Activated CD4-positive, alpha-beta memory T cell treated with anti-CD3 and anti-CD28 coated beads, Interleukin-2, amount 10 ng/mL, durations not matched to agents 7 days and 5 days (primary cell): ENCODE measurements at regions not wholly inside any gene's neighbourhood (a gene's known extent, or its start where the extent isn't known, plus 50 kb on each side); places are given as distances from the start of the nearest gene placed in this dataset.

Experiments used
- CTCF ChIA-PET: fragments of 350-600 bp; sonication (Branson Sonifier 250); formaldehyde crosslinking; loops from one replicate; lab custom pipeline; 2021; ENCODE audit warnings: antibody characterized with exemption, inconsistent platforms; lab: Charles Lee
- POLR2A ChIA-PET: fragments of 350-600 bp; sonication (Branson Sonifier 250); formaldehyde crosslinking; loops from one replicate; lab custom pipeline; 2021; ENCODE audit warnings: antibody characterized with exemption; lab: Charles Lee
- DNase-seq: peaks from one replicate; pipeline ENCODE4 v3.0.0-alpha.2; 2020
- H3K27ac Mint-ChIP-seq: one replicate; pipeline ENCODE4 v1.8.0; 2021; ENCODE audit warnings: mild to moderate bottlenecking, mixed read lengths
- H3K27me3 Mint-ChIP-seq: one replicate; pipeline ENCODE4 v1.8.0; 2021; ENCODE audit warnings: mixed read lengths
- H3K36me3 Mint-ChIP-seq: one replicate; pipeline ENCODE4 v1.8.0; 2021; ENCODE audit warnings: low read depth, mixed read lengths
- H3K4me1 Mint-ChIP-seq: one replicate; pipeline ENCODE4 v1.8.0; 2021; ENCODE audit warnings: mixed read lengths
- H3K4me3 Mint-ChIP-seq: one replicate; pipeline ENCODE4 v1.8.0; 2021; ENCODE audit warnings: mild to moderate bottlenecking, mixed read lengths
- H3K9me3 Mint-ChIP-seq: one replicate; pipeline ENCODE4 v1.8.0; 2021; ENCODE audit warnings: mixed read lengths

- no peaks in the 10 kb centered on the region for H3K4me1 Mint-ChIP-seq
- ChIA-PET CTCF (no interaction called here), POLR2A (no interaction called here)
- H3K27me3 Mint-ChIP-seq: no peaks in the 10 kb centered on the region
- no peak overlapping the region for H3K27ac Mint-ChIP-seq
- DNase-seq: no peak
- H3K36me3 Mint-ChIP-seq: no peaks in the 10 kb centered on the region
- H3K9me3 Mint-ChIP-seq: peaks cover 6% of the 10 kb centered on the region
- H3K4me3 Mint-ChIP-seq: no peak overlapping the region
Observed at GRCh38 chr18:7459851-7460770, 107.0 kb upstream of the PTPRM start.

DNA sequence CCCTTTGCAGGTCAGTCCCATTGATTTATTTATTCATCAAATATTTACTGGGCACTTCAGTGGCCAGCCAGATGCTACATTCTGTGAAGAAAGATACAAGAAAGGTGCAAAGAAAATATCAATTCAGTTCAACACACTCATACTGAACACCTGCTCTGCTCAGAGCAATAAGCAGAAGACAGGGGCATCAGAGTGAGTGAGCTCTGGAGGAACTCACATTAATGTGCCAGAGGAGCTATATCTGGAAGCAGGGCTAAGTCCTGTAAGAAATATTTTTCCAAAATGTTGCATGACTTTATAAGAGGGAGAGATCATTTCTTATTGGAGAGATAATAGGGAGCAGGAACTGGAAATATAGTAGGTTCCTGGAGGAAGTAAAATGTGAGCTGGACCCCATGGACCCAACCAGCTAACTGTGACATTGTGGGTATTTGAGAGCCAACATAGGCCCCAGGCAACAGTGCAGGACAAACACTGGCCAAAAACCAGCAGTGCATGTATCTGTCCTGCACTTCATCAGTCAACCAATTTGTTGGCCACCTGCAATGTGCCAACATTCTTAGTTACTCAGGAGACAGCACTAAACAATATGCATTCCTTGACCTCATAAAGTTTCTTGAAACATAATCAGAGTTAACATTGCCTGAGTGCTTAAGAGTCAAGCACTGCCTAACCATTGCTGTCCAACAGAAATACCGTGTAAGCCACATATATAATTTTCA is 102.7 kb upstream of the PTPRM start:
- H3K36me3 Mint-ChIP-seq: no peaks in the 10 kb centered on the region
- H3K27ac Mint-ChIP-seq: no peak overlapping the region
- no peaks in the 10 kb centered on the region for H3K27me3 Mint-ChIP-seq
- POLR2A ChIA-PET: no interaction called here
- CTCF ChIA-PET: no interaction called here
- H3K9me3 Mint-ChIP-seq: peaks cover 2% of the 10 kb centered on the region
- no peak for DNase-seq
- no peak overlapping the region for H3K4me3 Mint-ChIP-seq
- no peaks in the 10 kb centered on the region for H3K4me1 Mint-ChIP-seq

DNA sequence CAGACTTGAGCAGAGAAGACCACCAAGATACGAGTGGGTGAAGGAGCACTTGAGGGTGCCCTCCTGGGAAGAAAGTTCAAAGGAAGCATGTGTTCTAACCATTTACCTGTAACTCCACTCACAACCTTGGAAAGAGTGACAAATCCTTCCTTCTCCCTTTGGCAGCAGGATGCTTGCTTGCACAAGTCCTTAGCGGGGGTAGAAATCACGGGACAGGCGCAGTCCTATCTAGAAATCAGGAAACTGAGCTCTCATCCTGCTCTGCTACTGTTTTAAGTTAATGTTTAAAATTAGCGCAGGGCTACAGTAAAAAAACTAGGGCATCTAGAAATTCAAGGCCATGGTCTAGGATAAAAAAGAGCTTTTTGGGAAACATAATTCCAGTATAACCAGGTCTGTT is 100.9 kb upstream of the PTPRM start:
- no peaks in the 10 kb centered on the region for H3K27me3 Mint-ChIP-seq

GRCh38 chr18:7467708-7468466 is 99.2 kb upstream of the PTPRM start:
- H3K9me3 Mint-ChIP-seq: peaks cover 3% of the 10 kb centered on the region
- POLR2A ChIA-PET: no interaction called here
- no peaks in the 10 kb centered on the region for H3K27me3 Mint-ChIP-seq
- no peaks in the 10 kb centered on the region for H3K4me1 Mint-ChIP-seq
- DNase-seq: no peak
- no peak overlapping the region for H3K27ac Mint-ChIP-seq
- CTCF ChIA-PET: no interaction called here
- H3K36me3 Mint-ChIP-seq: no peaks in the 10 kb centered on the region
- H3K4me3 Mint-ChIP-seq: no peak overlapping the region

More for the DNA sequence above, 100.9 kb upstream of the PTPRM start:
- Mint-ChIP-seq H3K27ac (no peak overlapping the region), H3K36me3 (no peaks in the 10 kb centered on the region), H3K4me1 (no peaks in the 10 kb centered on the region), H3K4me3 (no peak overlapping the region), H3K9me3 (peaks cover 3% of the 10 kb centered on the region)
- ChIA-PET POLR2A (no interaction called here), CTCF (no interaction called here)
- no peak for DNase-seq

DNA sequence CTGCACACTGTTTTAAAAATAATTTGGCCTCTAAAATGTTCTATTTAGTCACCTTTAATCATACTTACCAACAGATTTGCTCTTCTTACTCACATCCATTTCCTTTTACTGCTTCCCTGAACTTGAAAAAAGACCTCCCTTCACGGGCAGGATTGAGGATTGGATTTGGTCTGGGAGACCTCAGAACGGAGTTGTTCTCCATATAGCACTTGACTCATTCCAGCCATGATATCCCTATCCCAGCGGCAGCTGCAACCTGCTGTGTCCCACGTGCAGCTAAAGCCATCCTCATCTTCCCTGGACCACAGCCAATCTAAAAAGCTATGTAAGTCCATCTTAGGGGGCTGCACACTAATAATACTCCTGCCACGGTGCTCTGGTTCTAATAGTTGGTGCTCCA is 97.0 kb upstream of the PTPRM start:
- ChIA-PET CTCF (no interaction called here), POLR2A (no interaction called here)
- no peaks in the 10 kb centered on the region for H3K27me3 Mint-ChIP-seq
- no peak overlapping the region for H3K4me3 Mint-ChIP-seq
- H3K27ac Mint-ChIP-seq: no peak overlapping the region
- H3K9me3 Mint-ChIP-seq: peaks cover 3% of the 10 kb centered on the region
- DNase-seq: no peak
- H3K4me1 Mint-ChIP-seq: no peaks in the 10 kb centered on the region
- no peaks in the 10 kb centered on the region for H3K36me3 Mint-ChIP-seq

DNA sequence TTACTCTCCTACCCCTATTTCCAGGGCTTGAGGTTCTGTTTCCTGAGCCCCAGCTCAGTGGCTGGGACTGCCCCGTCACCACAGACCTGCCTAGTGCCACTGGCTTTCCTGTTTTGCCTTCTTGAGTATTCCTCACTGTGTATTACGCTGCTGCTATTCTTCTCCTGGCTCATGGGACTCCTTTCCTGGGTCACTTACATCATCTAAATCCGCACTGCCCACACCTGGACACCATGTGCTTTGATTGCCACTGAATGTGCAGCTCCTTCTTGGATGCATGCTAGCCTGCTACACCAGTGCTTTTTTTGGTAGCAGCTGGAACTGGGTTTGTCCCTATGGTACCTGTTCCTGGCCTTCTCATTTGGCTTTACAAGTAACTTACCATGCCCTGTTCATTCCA is 96.6 kb upstream of the PTPRM start:
- no peak overlapping the region for H3K4me3 Mint-ChIP-seq
- no peaks in the 10 kb centered on the region for H3K36me3 Mint-ChIP-seq
- H3K27ac Mint-ChIP-seq: no peak overlapping the region
- no peaks in the 10 kb centered on the region for H3K27me3 Mint-ChIP-seq
- ChIA-PET POLR2A (no interaction called here), CTCF (no interaction called here)
- DNase-seq: no peak
- no peaks in the 10 kb centered on the region for H3K4me1 Mint-ChIP-seq
- peaks cover 3% of the 10 kb centered on the region for H3K9me3 Mint-ChIP-seq

- H3K4me3 Mint-ChIP-seq: no peak overlapping the region
- no peak for DNase-seq
- no peak overlapping the region for H3K27ac Mint-ChIP-seq
- H3K36me3 Mint-ChIP-seq: no peaks in the 10 kb centered on the region
- H3K9me3 Mint-ChIP-seq: peaks cover 2% of the 10 kb centered on the region
- H3K27me3 Mint-ChIP-seq: no peaks in the 10 kb centered on the region
- ChIA-PET CTCF (no interaction called here), POLR2A (no interaction called here)
- H3K4me1 Mint-ChIP-seq: no peaks in the 10 kb centered on the region
Observed at GRCh38 chr18:7476386-7476785, 90.7 kb upstream of the PTPRM start.

GRCh38 chr18:7479756-7480155 is 87.4 kb upstream of the PTPRM start:
- DNase-seq: no peak
- no peak overlapping the region for H3K27ac Mint-ChIP-seq
- no peak overlapping the region for H3K4me3 Mint-ChIP-seq
- H3K27me3 Mint-ChIP-seq: no peaks in the 10 kb centered on the region
- H3K4me1 Mint-ChIP-seq: no peaks in the 10 kb centered on the region
- ChIA-PET CTCF (no interaction called here), POLR2A (no interaction called here)
- no peaks in the 10 kb centered on the region for H3K36me3 Mint-ChIP-seq
- H3K9me3 Mint-ChIP-seq: peaks cover 2% of the 10 kb centered on the region

GRCh38 chr18:7480879-7481278 is 86.2 kb upstream of the PTPRM start:
- DNase-seq: no peak
- Mint-ChIP-seq H3K27ac (no peak overlapping the region), H3K27me3 (no peaks in the 10 kb centered on the region), H3K4me1 (no peaks in the 10 kb centered on the region), H3K4me3 (no peak overlapping the region), H3K36me3 (no peaks in the 10 kb centered on the region), H3K9me3 (peaks cover under 1% of the 10 kb centered on the region)
- CTCF ChIA-PET: no interaction called here
- POLR2A ChIA-PET: no interaction called here

GRCh38 chr18:7482342-7482741 is 84.8 kb upstream of the PTPRM start:
- H3K36me3 Mint-ChIP-seq: no peaks in the 10 kb centered on the region
- no peak for DNase-seq
- H3K27me3 Mint-ChIP-seq: no peaks in the 10 kb centered on the region
- ChIA-PET POLR2A (no interaction called here), CTCF (no interaction called here)
- H3K9me3 Mint-ChIP-seq: no peaks in the 10 kb centered on the region
- H3K27ac Mint-ChIP-seq: no peak overlapping the region
- H3K4me3 Mint-ChIP-seq: no peak overlapping the region
- no peaks in the 10 kb centered on the region for H3K4me1 Mint-ChIP-seq

- Mint-ChIP-seq H3K27me3 (no peaks in the 10 kb centered on the region), H3K9me3 (peaks cover 4% of the 10 kb centered on the region), H3K36me3 (no peaks in the 10 kb centered on the region), H3K4me1 (no peaks in the 10 kb centered on the region), H3K4me3 (no peak overlapping the region), H3K27ac (no peak overlapping the region)
- POLR2A ChIA-PET: no interaction called here
- CTCF ChIA-PET: no interaction called here
- no peak for DNase-seq
Observed at GRCh38 chr18:7485616-7486015, 81.5 kb upstream of the PTPRM start.

GRCh38 chr18:7488571-7488970 is 78.5 kb upstream of the PTPRM start:
- ChIA-PET POLR2A (no interaction called here), CTCF (no interaction called here)
- no peak overlapping the region for H3K27ac Mint-ChIP-seq
- no peaks in the 10 kb centered on the region for H3K4me1 Mint-ChIP-seq
- H3K36me3 Mint-ChIP-seq: no peaks in the 10 kb centered on the region
- H3K9me3 Mint-ChIP-seq: peaks cover 4% of the 10 kb centered on the region
- no peaks in the 10 kb centered on the region for H3K27me3 Mint-ChIP-seq
- H3K4me3 Mint-ChIP-seq: no peak overlapping the region
- no peak for DNase-seq

GRCh38 chr18:7490104-7490503 is 77.0 kb upstream of the PTPRM start:
- Mint-ChIP-seq H3K4me1 (no peaks in the 10 kb centered on the region), H3K27me3 (no peaks in the 10 kb centered on the region), H3K27ac (no peak overlapping the region), H3K9me3 (peaks cover 4% of the 10 kb centered on the region), H3K36me3 (no peaks in the 10 kb centered on the region), H3K4me3 (no peak overlapping the region)
- CTCF ChIA-PET: no interaction called here
- no peak for DNase-seq
- POLR2A ChIA-PET: no interaction called here
